Common myeloid progenitor, CD34-positive (primary cell): ENCODE measurements at regions not wholly inside any gene's neighbourhood (a gene's known extent, or its start where the extent isn't known, plus 50 kb on each side); places are given as distances from the start of the nearest gene placed in this dataset.

Experiments
- CTCF ChIA-PET: fragments of 350-600 bp; sonication (Branson Sonifier 250); formaldehyde crosslinking; loops from one replicate; lab custom pipeline; 2021; ENCODE audit warnings: antibody characterized with exemption; lab: Charles Lee
- POLR2A ChIA-PET: fragments of 350-600 bp; sonication (Branson Sonifier 250); formaldehyde crosslinking; loops from one replicate; lab custom pipeline; 2021; ENCODE audit warnings: antibody characterized with exemption; lab: Charles Lee
- DNase-seq, 3 donors: peaks; one replicate each; pipeline versions ENCODE4 v3.0.0 to v3.0.0-alpha.2; 2013
- H3K27ac ChIP-seq, 2 experiments: 1 replicate in 1 of 2; 2 replicates in 1 of 2; pipeline ENCODE4 v1.7.0; 2013; ENCODE audit warnings: inconsistent platforms in 2 of 2, low read length in 2 of 2, mild to moderate bottlenecking in 2 of 2, low read depth in 1 of 2, moderate library complexity in 1 of 2; ENCODE audit not compliant: severe bottlenecking in 2 of 2, insufficient read depth in 1 of 2, poor library complexity in 1 of 2
- H3K27me3 ChIP-seq, 5 experiments: replicated peaks in 2 of 5; 1 replicate in 3 of 5; 2 replicates in 2 of 5; pipeline versions ENCODE4 v1.6.1 to v1.7.0; 2013; ENCODE audit warnings: low read length in 4 of 5, mild to moderate bottlenecking in 2 of 5, moderate library complexity in 2 of 5, inconsistent platforms in 1 of 5; ENCODE audit not compliant: insufficient read depth in 5 of 5, control insufficient read depth in 4 of 5
- H3K36me3 ChIP-seq, 4 experiments: 1 replicate in 2 of 4; 2 replicates in 2 of 4; pipeline versions ENCODE4 v1.6.1 to v1.7.0; 2013; ENCODE audit warnings: low read length in 3 of 4, control low read depth in 1 of 4, mild to moderate bottlenecking in 1 of 4; ENCODE audit not compliant: control insufficient read depth in 4 of 4, insufficient read depth in 4 of 4
- H3K4me1 ChIP-seq, 4 experiments: 1 replicate in 3 of 4; 2 replicates in 1 of 4; pipeline versions ENCODE4 v1.6.1 to v1.7.1; 2013; ENCODE audit warnings: low read length in 3 of 4, mild to moderate bottlenecking in 3 of 4, control low read depth in 1 of 4, inconsistent platforms in 1 of 4, moderate library complexity in 1 of 4; ENCODE audit not compliant: control insufficient read depth in 4 of 4, insufficient read depth in 4 of 4; ENCODE audit errors: control extremely low read depth in 1 of 4
- H3K4me3 ChIP-seq, 7 experiments: 1 replicate in 4 of 7; 2 replicates in 3 of 7; pipeline versions ENCODE4 v1.5.1 to v1.7.0; 2013; ENCODE audit warnings: mild to moderate bottlenecking in 7 of 7, low read length in 6 of 7, moderate library complexity in 6 of 7, inconsistent platforms in 2 of 7, low read depth in 2 of 7, control low read depth in 1 of 7; ENCODE audit not compliant: insufficient read depth in 4 of 7, control insufficient read depth in 1 of 7; ENCODE audit errors: extremely low read depth in 1 of 7
- H3K9me3 ChIP-seq, 5 experiments: 1 replicate in 4 of 5; 2 replicates in 1 of 5; pipeline versions ENCODE4 v1.6.1 to v1.7.1; 2013; ENCODE audit warnings: low read length in 4 of 5, mild to moderate bottlenecking in 2 of 5, inconsistent platforms in 1 of 5, low read depth in 1 of 5, moderate library complexity in 1 of 5; ENCODE audit not compliant: control insufficient read depth in 4 of 5, insufficient read depth in 2 of 5; ENCODE audit errors: control extremely low read depth in 1 of 5
- WGBS: methylation state at CpG from one replicate; pipeline ENCODE4 v1.1.5; 2013; ENCODE audit not compliant: insufficient coverage; 5-methylcytosine and 5-hydroxymethylcytosine counted together

- Histone ChIP-seq H3K27me3 (no peaks in the 10 kb centered on the region), H3K9me3 (no peaks in the 10 kb centered on the region), H3K4me1 (no peaks in the 10 kb centered on the region), H3K4me3 (no peak overlapping the region), H3K36me3 (no peaks in the 10 kb centered on the region), H3K27ac (no peak overlapping the region)
- 97% methylated on average over 6 of the region's 9 CpGs for WGBS
- no peak for DNase-seq
- CTCF ChIA-PET, result no interaction called here
- POLR2A ChIA-PET, result no interaction called here
Measured at GRCh38 chr21:31530364-31530763, 129.1 kb upstream of the SOD1 start.

GRCh38 chr21:31529406-31529805 is 130.1 kb upstream of the SOD1 start:
- Histone ChIP-seq H3K9me3 (no peaks in the 10 kb centered on the region), H3K36me3 (no peaks in the 10 kb centered on the region), H3K27ac (no peak overlapping the region), H3K27me3 (no peaks in the 10 kb centered on the region), H3K4me3 (no peak overlapping the region), H3K4me1 (no peaks in the 10 kb centered on the region)
- no peak for DNase-seq
- WGBS, result no CpG with 5 or more reads among the region's 1 CpG
- POLR2A ChIA-PET, result interaction anchor here (0.6 kb wide), 1 partner anchor 329 kb away, joined by 3 read pairs; no protein-coding TSS in a partner anchor
- CTCF ChIA-PET, result no interaction called here

DNA sequence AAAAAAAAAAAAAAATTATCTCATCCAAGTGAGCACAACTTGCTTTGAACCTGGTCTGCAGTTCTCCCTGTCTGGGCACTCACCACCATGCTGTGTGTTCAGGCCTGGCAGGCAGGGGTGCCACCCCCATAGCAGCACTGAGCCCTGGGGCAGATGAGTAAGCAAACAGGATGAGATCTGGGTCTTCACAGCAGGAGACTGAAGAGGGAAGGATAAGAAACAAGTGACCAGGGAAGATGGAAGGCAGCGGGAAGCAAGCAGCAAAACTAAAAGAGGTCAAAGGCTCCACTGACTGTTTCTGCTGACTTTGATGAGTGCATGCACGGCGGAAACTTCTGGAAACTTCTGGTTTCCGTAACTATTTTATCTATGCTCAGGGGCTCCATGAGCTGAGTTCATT is 133.5 kb upstream of the SOD1 start:
- ChIA-PET CTCF (interaction anchor here (0.7 kb wide), 1 partner anchor 145 kb away, joined by 3 read pairs; no protein-coding TSS in a partner anchor), POLR2A (no interaction called here)
- Histone ChIP-seq H3K27me3 (no peaks in the 10 kb centered on the region), H3K36me3 (no peaks in the 10 kb centered on the region), H3K27ac (no peak overlapping the region), H3K9me3 (no peaks in the 10 kb centered on the region), H3K4me3 (no peak overlapping the region), H3K4me1 (no peaks in the 10 kb centered on the region)
- DNase-seq, result no peak
- 100% methylated on average over 4 of the region's 4 CpGs for whole genome bisulfite sequencing

- H3K36me3 ChIP-seq, result no peaks in the 10 kb centered on the region
- no peak overlapping the region for H3K27ac ChIP-seq
- CTCF ChIA-PET, result interaction anchor here (0.8 kb wide), 1 partner anchor 16 kb away, joined by 4 read pairs; no protein-coding TSS in a partner anchor
- H3K27me3 ChIP-seq, result no peaks in the 10 kb centered on the region
- POLR2A ChIA-PET, result no interaction called here
- H3K4me1 ChIP-seq, result no peaks in the 10 kb centered on the region
- no peak for DNase-seq
- H3K4me3 ChIP-seq, result no peak overlapping the region
- WGBS, result 100% methylated on average over 2 of the region's 4 CpGs
- no peaks in the 10 kb centered on the region for H3K9me3 ChIP-seq
Measured at GRCh38 chr21:31524140-31524539, 135.4 kb upstream of the SOD1 start.

GRCh38 chr21:31521515-31521914 is 138.0 kb upstream of the SOD1 start:
- H3K27me3 ChIP-seq, result no peaks in the 10 kb centered on the region

DNA sequence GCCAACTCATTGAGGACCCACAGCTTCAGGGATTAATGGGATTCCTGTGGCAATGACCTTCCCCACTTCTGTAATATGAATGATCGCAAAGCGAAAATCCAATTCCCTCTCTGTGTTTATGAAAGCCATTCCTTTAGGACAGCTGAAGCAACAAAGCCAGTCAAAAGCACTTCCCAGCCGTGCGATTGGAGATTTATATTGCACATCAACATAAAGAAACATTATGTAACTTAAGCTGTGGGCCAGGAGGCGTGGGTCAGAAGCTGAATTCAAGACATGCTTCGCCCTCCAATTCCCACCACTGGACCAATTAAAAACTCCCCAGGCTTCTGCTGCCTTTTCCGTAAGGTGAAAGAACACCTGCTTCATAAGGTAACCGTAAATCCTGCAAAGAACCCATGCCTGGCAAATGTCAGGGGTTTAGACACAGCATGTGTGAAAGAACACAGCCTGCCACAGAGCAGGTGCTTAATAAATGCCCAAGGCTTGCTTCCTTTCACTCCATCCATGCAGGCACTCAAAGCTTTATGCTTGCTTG is 138.9 kb upstream of the SOD1 start:
- no peak for DNase-seq
- Histone ChIP-seq H3K27me3 (no peaks in the 10 kb centered on the region), H3K4me3 (no peak overlapping the region), H3K27ac (no peak overlapping the region), H3K9me3 (no peaks in the 10 kb centered on the region), H3K36me3 (no peaks in the 10 kb centered on the region), H3K4me1 (no peaks in the 10 kb centered on the region)
- ChIA-PET CTCF (no interaction called here), POLR2A (no interaction called here)
- WGBS, result 93% methylated on average over 6 of the region's 8 CpGs

More at GRCh38 chr21:31521515-31521914, 138.0 kb upstream of the SOD1 start:
- no peaks in the 10 kb centered on the region for H3K36me3 ChIP-seq
- no peak for DNase-seq
- 97% methylated on average over 3 of the region's 3 CpGs for WGBS
- ChIA-PET POLR2A (no interaction called here), CTCF (no interaction called here)
- H3K4me3 ChIP-seq, result no peak overlapping the region
- no peaks in the 10 kb centered on the region for H3K9me3 ChIP-seq
- no peaks in the 10 kb centered on the region for H3K4me1 ChIP-seq
- H3K27ac ChIP-seq, result no peak overlapping the region

DNA sequence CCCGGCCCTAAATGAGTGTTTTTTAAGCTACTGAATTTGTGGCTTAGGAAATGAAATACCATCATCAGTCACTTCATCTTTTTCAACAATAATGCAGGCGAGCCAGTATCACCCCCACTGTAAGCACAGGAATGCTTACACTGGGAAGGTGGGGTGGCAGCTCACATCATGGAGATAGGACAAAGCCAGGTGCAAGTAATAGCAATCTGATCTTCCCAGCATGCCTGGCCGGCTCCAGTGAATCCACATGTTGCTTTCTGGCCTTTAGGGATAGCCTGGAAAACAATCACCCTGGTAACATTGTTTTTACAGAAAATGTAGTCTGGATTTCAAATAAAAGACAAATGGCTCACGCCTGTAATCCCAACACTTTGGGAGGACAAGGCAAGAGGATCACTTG is 140.9 kb upstream of the SOD1 start:
- Histone ChIP-seq H3K9me3 (no peaks in the 10 kb centered on the region), H3K27ac (no peak overlapping the region), H3K4me1 (no peaks in the 10 kb centered on the region), H3K36me3 (no peaks in the 10 kb centered on the region), H3K27me3 (no peaks in the 10 kb centered on the region), H3K4me3 (no peak overlapping the region)
- WGBS, result 97% methylated on average over 3 of the region's 4 CpGs
- ChIA-PET POLR2A (no interaction called here), CTCF (no interaction called here)
- no peak for DNase-seq
